Fibroblast of pulmonary artery (primary cell): ENCODE measurements at regions not wholly inside any gene's neighbourhood (a gene's known extent, or its start where the extent isn't known, plus 50 kb on each side); places are given as distances from the start of the nearest gene placed in this dataset.
"Not testable (repeated sequence)": the region's sequence is repeated elsewhere in the genome, so short reads cannot be mapped to it uniquely, and the experiment has no call there.

Source experiments
- DNase-seq: peaks from one replicate; pipeline ENCODE4 v3.0.0-alpha.2; 2010; ENCODE audit warnings: low read depth
- H3K4me3 ChIP-seq: replicated peaks from 2 replicates; pipeline ENCODE4 v1.5.1; 2011; ENCODE audit warnings: low read depth, mild to moderate bottlenecking, control low read depth, low read length, moderate library complexity
- TF ChIP-seq, protein P1 (sequence below): IDR thresholded peaks from 2 replicates; pipeline ENCODE4 v1.5.1; 2011; ENCODE audit warnings: mild to moderate bottlenecking, control low read depth, low read length, inconsistent platforms; ENCODE audit errors: missing control alignments

DNA sequence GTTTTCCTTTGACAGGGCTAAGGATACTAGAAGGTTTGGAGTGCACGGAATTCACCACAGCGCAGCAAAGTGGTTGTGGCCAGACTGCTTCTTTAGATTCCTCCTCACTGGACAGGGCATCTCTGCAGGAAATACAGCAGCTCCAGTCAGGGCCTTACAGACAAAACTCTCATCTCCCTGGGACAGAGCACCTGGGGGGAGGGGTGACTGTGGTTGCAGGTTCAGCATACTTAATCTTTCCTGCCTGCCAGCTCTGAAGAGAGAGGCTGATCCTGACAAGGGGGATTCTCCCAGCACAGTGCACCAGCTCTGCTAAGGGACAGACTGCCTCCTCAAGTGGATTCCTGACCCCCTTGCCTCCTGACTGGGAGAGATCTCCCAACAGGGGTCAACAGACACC, 1257.9 kb downstream of the NXPH1 start:
- no peak overlapping the region for H3K4me3 ChIP-seq
- TF ChIP-seq, protein P1, sequence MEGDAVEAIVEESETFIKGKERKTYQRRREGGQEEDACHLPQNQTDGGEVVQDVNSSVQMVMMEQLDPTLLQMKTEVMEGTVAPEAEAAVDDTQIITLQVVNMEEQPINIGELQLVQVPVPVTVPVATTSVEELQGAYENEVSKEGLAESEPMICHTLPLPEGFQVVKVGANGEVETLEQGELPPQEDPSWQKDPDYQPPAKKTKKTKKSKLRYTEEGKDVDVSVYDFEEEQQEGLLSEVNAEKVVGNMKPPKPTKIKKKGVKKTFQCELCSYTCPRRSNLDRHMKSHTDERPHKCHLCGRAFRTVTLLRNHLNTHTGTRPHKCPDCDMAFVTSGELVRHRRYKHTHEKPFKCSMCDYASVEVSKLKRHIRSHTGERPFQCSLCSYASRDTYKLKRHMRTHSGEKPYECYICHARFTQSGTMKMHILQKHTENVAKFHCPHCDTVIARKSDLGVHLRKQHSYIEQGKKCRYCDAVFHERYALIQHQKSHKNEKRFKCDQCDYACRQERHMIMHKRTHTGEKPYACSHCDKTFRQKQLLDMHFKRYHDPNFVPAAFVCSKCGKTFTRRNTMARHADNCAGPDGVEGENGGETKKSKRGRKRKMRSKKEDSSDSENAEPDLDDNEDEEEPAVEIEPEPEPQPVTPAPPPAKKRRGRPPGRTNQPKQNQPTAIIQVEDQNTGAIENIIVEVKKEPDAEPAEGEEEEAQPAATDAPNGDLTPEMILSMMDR = no peak
- no peak for DNase-seq

DNA sequence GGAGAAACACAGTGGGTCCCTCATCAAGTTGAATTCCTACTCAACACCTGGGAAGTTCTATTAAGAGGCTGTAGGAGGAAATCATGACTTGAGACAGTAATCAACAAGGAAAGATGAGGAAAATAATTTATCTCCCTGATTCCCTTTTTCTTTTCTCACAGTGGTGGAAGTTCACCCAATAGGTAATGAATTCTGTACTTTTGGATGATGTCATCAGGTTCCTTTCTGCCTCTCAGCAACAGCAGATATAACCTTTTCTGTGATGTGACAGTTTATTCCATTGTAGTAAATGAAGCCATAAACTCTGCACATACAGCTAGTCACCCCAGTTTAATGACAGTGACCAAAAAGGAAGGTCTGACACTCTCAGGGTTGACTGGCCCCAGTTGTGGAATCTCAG, 1265.0 kb downstream of the NXPH1 start:
- H3K4me3 ChIP-seq = no peak overlapping the region
- TF ChIP-seq, protein P1 = no peak
- no peak for DNase-seq

DNA sequence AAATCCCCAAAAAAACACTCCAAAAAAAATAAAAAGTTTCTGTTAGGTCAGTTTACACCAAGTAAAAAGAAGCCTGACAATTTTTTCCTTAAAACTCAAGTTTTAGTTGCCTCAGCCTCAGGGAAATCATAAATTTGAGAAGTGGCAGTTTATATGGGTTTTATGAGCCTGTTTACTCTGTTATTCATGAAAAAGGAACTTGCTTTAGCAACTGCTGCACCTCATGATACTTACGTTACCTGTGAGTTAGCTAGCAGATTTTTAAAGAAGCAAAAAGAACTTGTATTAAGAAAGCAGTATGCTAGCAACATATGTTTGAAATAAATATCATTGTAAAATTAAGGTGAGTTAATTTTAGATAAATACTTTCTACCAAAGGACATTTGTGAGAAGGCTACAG, 1264.5 kb upstream of the PHF14 start:
- H3K4me3 ChIP-seq = no peak overlapping the region

DNA sequence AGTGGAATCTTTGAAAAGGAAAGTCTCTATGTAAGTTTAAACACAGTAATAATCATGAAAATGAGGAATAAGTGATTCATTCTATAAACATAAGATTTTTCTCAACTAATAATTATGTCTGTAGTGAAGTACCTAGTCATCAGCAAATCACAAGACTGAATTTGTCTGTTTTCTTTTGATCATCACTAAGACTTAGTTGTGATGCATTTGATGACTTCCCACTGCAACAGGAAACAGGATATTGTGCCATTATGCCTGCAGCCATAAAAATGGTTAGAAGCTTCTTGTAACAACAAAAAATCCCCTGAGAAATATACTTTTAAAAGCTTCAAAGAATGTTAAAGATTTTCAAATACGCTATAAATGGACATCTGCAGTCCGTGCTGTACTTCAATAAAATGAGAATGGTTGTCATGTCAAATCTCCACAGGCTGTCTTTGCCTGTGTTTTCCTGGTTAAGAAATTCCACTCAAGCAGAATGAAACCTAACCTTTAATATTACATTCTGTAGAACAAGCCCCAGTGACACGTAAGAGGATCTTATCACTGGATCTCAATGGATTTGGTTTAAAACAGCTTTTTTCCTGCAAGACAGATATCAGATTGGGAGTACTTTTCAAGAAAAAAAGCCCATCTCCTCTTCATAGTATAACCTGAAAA, 1262.3 kb upstream of the PHF14 start:
- no peak overlapping the region for H3K4me3 ChIP-seq
- no peak for DNase-seq
- TF ChIP-seq, protein P1 = no peak

More for the DNA sequence above, 1264.5 kb upstream of the PHF14 start:
- TF ChIP-seq, protein P1 = no peak
- DNase-seq = no peak

DNA sequence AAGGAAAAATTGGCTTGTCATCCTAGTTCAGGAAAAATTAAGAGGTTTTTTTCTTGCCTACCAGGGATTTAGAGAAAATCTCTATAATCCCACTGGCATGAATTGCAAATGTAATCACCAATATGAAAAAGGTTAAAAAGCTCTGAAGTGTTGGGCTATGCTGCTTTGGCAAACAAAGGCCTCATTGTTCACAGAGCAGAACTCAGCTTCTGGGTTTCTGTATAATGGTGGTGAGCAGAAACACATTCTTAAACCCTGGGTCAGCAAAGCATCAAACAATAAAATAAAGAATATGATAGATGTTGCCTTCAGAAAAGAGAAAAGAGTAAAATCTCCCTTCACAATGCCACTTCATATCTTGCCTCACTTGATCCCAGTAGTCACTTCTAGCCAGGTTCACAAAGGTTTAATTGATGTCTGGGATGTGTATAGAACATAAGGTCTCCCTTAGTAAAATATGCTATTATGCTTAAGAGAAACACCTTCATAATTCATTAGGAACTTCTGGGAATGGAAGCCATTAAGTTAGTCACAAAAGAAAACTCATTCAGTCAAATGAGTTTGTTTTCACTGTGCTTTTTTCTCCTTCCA, 1255.5 kb upstream of the PHF14 start:
- H3K4me3 ChIP-seq = no peak overlapping the region
- TF ChIP-seq, protein P1 = no peak
- DNase-seq = no peak

DNA sequence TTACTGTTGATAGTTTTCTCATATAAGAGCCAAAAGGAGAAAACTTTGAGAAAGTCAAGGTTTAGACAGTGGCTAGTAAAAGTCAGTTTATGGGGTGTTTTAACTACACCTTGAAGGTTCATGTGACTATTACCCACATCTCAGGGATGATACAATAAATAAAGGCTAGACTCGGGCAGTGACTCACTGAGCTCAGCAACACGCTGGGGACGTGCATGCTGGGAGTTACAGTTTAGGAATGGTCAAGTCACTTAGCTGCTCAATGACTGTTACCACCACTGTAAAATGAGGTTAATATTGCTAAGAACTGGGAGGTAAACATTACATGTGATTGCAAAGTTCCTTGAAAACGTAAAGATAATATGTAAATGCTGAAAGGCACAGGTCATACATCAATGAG, 1254.4 kb upstream of the PHF14 start:
- no peak for DNase-seq
- TF ChIP-seq, protein P1 = no peak
- H3K4me3 ChIP-seq = no peak overlapping the region

DNA sequence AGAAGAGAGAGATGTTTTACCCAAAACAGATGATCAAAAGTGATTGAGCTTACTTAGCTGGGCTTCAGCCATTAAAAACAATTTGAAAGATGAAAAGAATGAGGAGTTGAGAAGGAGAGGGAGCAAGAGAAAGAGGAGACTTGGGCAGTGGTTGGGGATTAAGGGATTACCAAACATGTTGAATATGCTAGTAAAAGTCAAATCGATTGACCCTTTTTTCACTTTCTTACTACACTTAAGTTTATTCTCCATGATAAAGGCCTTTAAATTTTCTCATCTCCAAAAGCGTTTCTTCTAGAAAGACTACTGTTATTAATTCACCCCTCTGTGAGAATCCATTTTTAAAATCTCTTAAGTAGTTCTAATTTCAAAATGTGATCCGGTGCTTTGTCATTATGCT, 1254.0 kb upstream of the PHF14 start:
- TF ChIP-seq, protein P1 = no peak
- DNase-seq = no peak
- H3K4me3 ChIP-seq = no peak overlapping the region

DNA sequence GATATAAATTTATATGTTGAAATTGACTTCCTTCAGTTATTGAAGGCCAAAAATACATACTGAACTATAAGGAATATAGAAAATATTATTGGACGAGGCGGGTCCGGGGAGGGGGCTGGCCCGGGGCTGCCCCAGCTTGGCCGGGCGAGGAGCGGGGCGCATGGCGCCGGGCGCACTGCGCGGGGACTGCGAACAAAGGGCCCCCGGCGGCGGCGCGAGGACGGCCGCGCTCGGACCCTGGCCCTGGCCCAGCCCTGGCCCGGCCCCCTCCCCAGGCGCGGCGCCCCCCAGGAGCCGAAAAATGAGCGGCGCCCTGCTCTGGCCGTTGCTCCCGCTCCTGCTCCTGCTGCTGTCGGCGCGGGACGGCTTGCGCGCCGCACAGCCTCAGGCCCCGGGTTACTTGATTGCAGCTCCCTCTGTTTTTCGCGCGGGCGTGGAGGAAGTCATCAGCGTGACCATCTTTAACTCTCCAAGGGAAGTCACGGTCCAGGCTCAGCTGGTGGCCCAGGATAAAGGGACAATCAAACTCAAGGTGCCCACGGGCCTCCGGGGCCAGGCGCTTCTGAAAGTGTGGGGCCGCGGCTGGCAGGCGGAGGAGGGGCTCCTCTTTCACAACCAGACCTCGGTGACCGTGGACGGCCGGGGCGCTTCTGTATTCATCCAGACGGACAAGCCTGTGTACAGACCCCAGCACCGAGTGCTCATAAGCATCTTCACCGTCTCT, 1247.6 kb upstream of the PHF14 start:
- not testable (repeated sequence) for DNase-seq, H3K4me3 ChIP-seq

DNA sequence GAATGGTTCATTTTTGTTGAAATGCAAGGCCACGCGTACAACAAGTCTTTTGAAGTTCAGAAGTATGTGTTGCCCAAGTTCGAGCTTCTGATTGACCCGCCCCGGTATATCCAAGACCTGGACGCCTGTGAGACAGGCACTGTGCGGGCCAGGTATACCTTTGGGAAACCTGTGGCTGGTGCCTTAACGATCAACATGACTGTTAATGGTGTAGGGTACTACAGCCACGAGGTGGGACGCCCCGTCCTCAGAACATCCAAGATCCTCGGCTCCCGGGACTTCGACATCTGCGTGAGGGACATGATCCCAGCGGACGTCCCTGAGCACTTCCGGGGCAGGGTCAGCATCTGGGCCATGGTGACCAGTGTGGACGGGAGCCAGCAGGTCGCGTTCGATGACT, 1246.9 kb upstream of the PHF14 start:
- not testable (repeated sequence) for H3K4me3 ChIP-seq, DNase-seq

DNA sequence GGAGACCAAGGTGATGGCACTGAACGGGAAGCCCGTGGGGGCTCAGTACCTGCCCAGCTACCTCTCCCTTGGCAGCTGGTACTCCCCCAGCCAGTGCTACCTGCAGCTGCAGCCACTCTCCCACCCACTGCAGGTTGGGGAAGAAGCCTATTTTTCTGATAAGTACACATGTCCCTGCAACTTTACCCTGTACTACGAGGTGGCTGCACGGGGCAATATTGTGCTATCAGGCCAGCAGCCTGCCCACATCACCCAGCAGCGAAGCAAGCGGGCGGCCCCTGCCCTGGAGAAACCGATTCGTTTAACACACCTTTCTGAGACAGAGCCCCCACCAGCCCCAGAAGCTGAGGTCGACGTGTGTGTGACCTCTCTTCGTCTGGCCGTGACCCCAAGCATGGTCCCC, 1246.2 kb upstream of the PHF14 start:
- not testable (repeated sequence) for DNase-seq, H3K4me3 ChIP-seq
